Memory B cell (primary cell): ENCODE measurements at regions not wholly inside any gene's neighbourhood (a gene's known extent, or its start where the extent isn't known, plus 50 kb on each side); places are given as distances from the start of the nearest gene placed in this dataset.

ENCODE experiments used
- ATAC-seq: fragments of 150-1000 bp; cut with Tn5 transposase; 2 replicates; pipeline ENCODE4 v1.10.0; 2021; ENCODE audit warnings: low read depth, mild to moderate bottlenecking, moderate library complexity
- DNase-seq, 2 donors: peaks; one replicate each; pipeline ENCODE4 v3.0.0; 2022; ENCODE audit warnings: low spot score in 2 of 2
- H3K27ac Mint-ChIP-seq: one replicate; pipeline ENCODE4 v1.8.0; 2022; ENCODE audit warnings: mild to moderate bottlenecking, moderate library complexity, mixed read lengths
- H3K27me3 Mint-ChIP-seq: one replicate; pipeline ENCODE4 v1.8.0; 2022; ENCODE audit warnings: mixed read lengths
- H3K36me3 Mint-ChIP-seq: one replicate; pipeline ENCODE4 v1.8.0; 2022; ENCODE audit warnings: mild to moderate bottlenecking, mixed read lengths
- H3K4me1 Mint-ChIP-seq: one replicate; pipeline ENCODE4 v1.8.0; 2022; ENCODE audit warnings: mixed read lengths
- H3K4me3 Mint-ChIP-seq: one replicate; pipeline ENCODE4 v1.8.0; 2022; ENCODE audit warnings: mild to moderate bottlenecking, moderate library complexity, mixed read lengths
- H3K9me3 Mint-ChIP-seq: one replicate; pipeline ENCODE4 v1.8.0; 2022; ENCODE audit warnings: mixed read lengths

GRCh38 chrX:8971116-8971515 lies 62.8 kb downstream of the FAM9B start:
- DNase-seq (peak in 1 of 2 donors; percentile 9), ATAC-seq (peak; percentile 63)
- Mint-ChIP-seq H3K9me3 (no peaks in the 10 kb centered on the region), H3K4me3 (no peak overlapping the region), H3K36me3 (no peaks in the 10 kb centered on the region), H3K4me1 (no peaks in the 10 kb centered on the region), H3K27ac (no peak overlapping the region), H3K27me3 (no peaks in the 10 kb centered on the region)

- DNase-seq, result no peak
- Mint-ChIP-seq H3K9me3 (peaks cover 2% of the 10 kb centered on the region), H3K27ac (no peak overlapping the region), H3K4me1 (no peaks in the 10 kb centered on the region), H3K27me3 (no peaks in the 10 kb centered on the region), H3K36me3 (peaks cover 3% of the 10 kb centered on the region), H3K4me3 (no peak overlapping the region)
- no peak for ATAC-seq
These were observed 64.5 kb downstream of the FAM9B start for GRCh38 chrX:8969378-8969777.

GRCh38 chrX:8967461-8967860 lies 66.5 kb downstream of the FAM9B start:
- Mint-ChIP-seq H3K4me1 (no peaks in the 10 kb centered on the region), H3K36me3 (peaks cover 3% of the 10 kb centered on the region), H3K4me3 (no peak overlapping the region), H3K27ac (no peak overlapping the region), H3K27me3 (no peaks in the 10 kb centered on the region), H3K9me3 (peaks cover 2% of the 10 kb centered on the region)
- ATAC-seq (no peak), DNase-seq (no peak)

- Mint-ChIP-seq H3K4me3 (no peak overlapping the region), H3K27me3 (peaks cover 15% of the 10 kb centered on the region), H3K27ac (no peak overlapping the region), H3K9me3 (peaks cover 2% of the 10 kb centered on the region), H3K36me3 (peaks cover 3% of the 10 kb centered on the region), H3K4me1 (peaks cover 9% of the 10 kb centered on the region)
- peak in 1 of 2 donors; percentile 0 for DNase-seq
- peak; percentile 88 for ATAC-seq
These were observed 72.9 kb downstream of the FAM9B start for GRCh38 chrX:8960957-8961468.

GRCh38 chrX:8955511-8955910 lies 78.4 kb downstream of the FAM9B start:
- no peak for DNase-seq
- Mint-ChIP-seq H3K4me1 (peaks cover 8% of the 10 kb centered on the region), H3K4me3 (no peak overlapping the region), H3K36me3 (no peaks in the 10 kb centered on the region), H3K9me3 (no peaks in the 10 kb centered on the region), H3K27me3 (peaks cover 20% of the 10 kb centered on the region), H3K27ac (no peak overlapping the region)
- ATAC-seq, result no peak

- no peak for DNase-seq
- Mint-ChIP-seq H3K36me3 (no peaks in the 10 kb centered on the region), H3K4me1 (no peaks in the 10 kb centered on the region), H3K27me3 (peaks cover 9% of the 10 kb centered on the region), H3K27ac (no peak overlapping the region), H3K4me3 (no peak overlapping the region), H3K9me3 (no peaks in the 10 kb centered on the region)
- ATAC-seq, result no peak
These were observed 87.4 kb downstream of the FAM9B start for GRCh38 chrX:8946563-8946962.

GRCh38 chrX:8939322-8939721 lies 94.6 kb downstream of the FAM9B start:
- Mint-ChIP-seq H3K27me3 (peaks cover 9% of the 10 kb centered on the region), H3K4me1 (no peaks in the 10 kb centered on the region), H3K4me3 (no peak overlapping the region), H3K36me3 (peaks cover 4% of the 10 kb centered on the region), H3K27ac (no peak overlapping the region), H3K9me3 (no peaks in the 10 kb centered on the region)
- no peak for ATAC-seq
- no peak for DNase-seq

- Mint-ChIP-seq H3K9me3 (no peaks in the 10 kb centered on the region), H3K27me3 (peaks cover 2% of the 10 kb centered on the region), H3K27ac (no peak overlapping the region), H3K36me3 (no peaks in the 10 kb centered on the region), H3K4me1 (no peaks in the 10 kb centered on the region), H3K4me3 (no peak overlapping the region)
- no peak for DNase-seq
- ATAC-seq, result no peak
These were observed 106.2 kb downstream of the FAM9B start for GRCh38 chrX:8927701-8928100.

- Mint-ChIP-seq H3K27ac (no peak overlapping the region), H3K36me3 (no peaks in the 10 kb centered on the region), H3K4me3 (no peak overlapping the region), H3K27me3 (peaks cover 2% of the 10 kb centered on the region), H3K9me3 (no peaks in the 10 kb centered on the region), H3K4me1 (no peaks in the 10 kb centered on the region)
- ATAC-seq (no peak), DNase-seq (no peak)
These were observed 106.8 kb downstream of the FAM9B start for GRCh38 chrX:8927066-8927635.

GRCh38 chrX:8921615-8922014 lies 112.3 kb downstream of the FAM9B start:
- H3K27me3 Mint-ChIP-seq, result peaks cover 2% of the 10 kb centered on the region

GRCh38 chrX:8919801-8920200 lies 114.1 kb downstream of the FAM9B start:
- Mint-ChIP-seq H3K4me1 (no peaks in the 10 kb centered on the region), H3K4me3 (no peak overlapping the region), H3K36me3 (no peaks in the 10 kb centered on the region), H3K27me3 (no peaks in the 10 kb centered on the region), H3K27ac (no peak overlapping the region), H3K9me3 (no peaks in the 10 kb centered on the region)
- DNase-seq (no peak), ATAC-seq (no peak)

More at GRCh38 chrX:8921615-8922014, 112.3 kb downstream of the FAM9B start:
- no peak overlapping the region for H3K27ac Mint-ChIP-seq
- DNase-seq, result no peak
- no peak for ATAC-seq
- H3K36me3 Mint-ChIP-seq, result no peaks in the 10 kb centered on the region
- H3K4me3 Mint-ChIP-seq, result no peak overlapping the region
- H3K9me3 Mint-ChIP-seq, result no peaks in the 10 kb centered on the region
- no peaks in the 10 kb centered on the region for H3K4me1 Mint-ChIP-seq

GRCh38 chrX:8916697-8917096 lies 115.5 kb upstream of the FAM9A start:
- Mint-ChIP-seq H3K27ac (no peak overlapping the region), H3K27me3 (no peaks in the 10 kb centered on the region), H3K4me3 (no peak overlapping the region), H3K4me1 (no peaks in the 10 kb centered on the region), H3K9me3 (no peaks in the 10 kb centered on the region), H3K36me3 (no peaks in the 10 kb centered on the region)
- no peak for ATAC-seq
- DNase-seq, result no peak

- no peak for DNase-seq
- no peak for ATAC-seq
- Mint-ChIP-seq H3K27ac (no peak overlapping the region), H3K36me3 (no peaks in the 10 kb centered on the region), H3K9me3 (no peaks in the 10 kb centered on the region), H3K4me3 (no peak overlapping the region), H3K27me3 (no peaks in the 10 kb centered on the region), H3K4me1 (no peaks in the 10 kb centered on the region)
These were observed 113.5 kb upstream of the FAM9A start for GRCh38 chrX:8914681-8915080.

- no peak for DNase-seq
- H3K27me3 Mint-ChIP-seq, result peaks cover 2% of the 10 kb centered on the region
- peaks cover 3% of the 10 kb centered on the region for H3K4me1 Mint-ChIP-seq
- no peaks in the 10 kb centered on the region for H3K36me3 Mint-ChIP-seq
- no peak for ATAC-seq
- no peaks in the 10 kb centered on the region for H3K9me3 Mint-ChIP-seq
- no peak overlapping the region for H3K4me3 Mint-ChIP-seq
- no peak overlapping the region for H3K27ac Mint-ChIP-seq
These were observed 112.6 kb upstream of the FAM9A start for GRCh38 chrX:8913655-8914409.

GRCh38 chrX:8907688-8908087 lies 106.5 kb upstream of the FAM9A start:
- Mint-ChIP-seq H3K9me3 (no peaks in the 10 kb centered on the region), H3K27me3 (peaks cover 9% of the 10 kb centered on the region), H3K27ac (no peak overlapping the region), H3K4me3 (no peak overlapping the region), H3K4me1 (peaks cover 3% of the 10 kb centered on the region), H3K36me3 (no peaks in the 10 kb centered on the region)
- ATAC-seq, result no peak
- DNase-seq, result no peak
